HepG2 (cell line): ENCODE measurements at regions not wholly inside any gene's neighbourhood (a gene's known extent, or its start where the extent isn't known, plus 50 kb on each side); places are given as distances from the start of the nearest gene placed in this dataset.

Experiments
- ATAC-seq: fragments of 200-7000 bp; cut with Tn5 transposase; 3 replicates; pipeline ENCODE4 v1.9.1; 2020; ENCODE audit warnings: mild to moderate bottlenecking, moderate library complexity
- BruUV-seq: library from RNA; stranded (reverse); fragments of 400-500 nt; replicated peaks from 2 replicates; lab custom pipeline; 2021; lab: Mats Ljungman, UMichigan
- CTCF ChIA-PET: fragments of 300-600 bp; formaldehyde crosslinking; extraction: SDS; loops from one replicate; lab custom pipeline; 2021; ENCODE audit warnings: low total read pairs, inconsistent platforms, low intra/inter-chr PET ratio; lab: Yijun Ruan, JAX
- POLR2A ChIA-PET: fragments of 350-600 bp; sonication (Branson Sonifier 250); formaldehyde crosslinking; loops from one replicate; lab custom pipeline; 2020; ENCODE audit warnings: antibody characterized with exemption, inconsistent platforms; lab: Yijun Ruan, JAX
- DNase-seq: peaks from one replicate; pipeline ENCODE4 v3.0.0-alpha.2; 2015; ENCODE audit warnings: low spot score
- FAIRE-seq: peaks from 3 replicates; lab custom pipeline; 2011; peaks lifted over from hg19 to GRCh38; lab: Jason Lieb, UNC
- H2AFZ ChIP-seq: one replicate; pipeline ENCODE4 v1.6.1; 2011; ENCODE audit warnings: low read length, inconsistent platforms
- H3K27ac ChIP-seq: fragments of 300-600 bp; 3 replicates; pipeline ENCODE4 v1.8.0; 2011; ENCODE audit warnings: mixed run types, mild to moderate bottlenecking, mixed read lengths, low read length, inconsistent platforms; ENCODE audit not compliant: insufficient read depth; ENCODE audit errors: extremely low read length
- H3K27me3 ChIP-seq, 2 experiments: fragments of 200-600 bp in 1 of 2; 2 replicates in 1 of 2; 3 replicates in 1 of 2; pipeline versions ENCODE4 v1.6.0 to v1.8.0; 2011; ENCODE audit warnings: low read length in 2 of 2, mild to moderate bottlenecking in 2 of 2, moderate library complexity in 2 of 2, inconsistent platforms in 1 of 2; ENCODE audit not compliant: insufficient read depth in 2 of 2, control insufficient read depth in 1 of 2
- H3K36me3 ChIP-seq, 2 experiments: fragments of 200-600 bp in 1 of 2; replicated peaks in 1 of 2; 2 replicates in 1 of 2; 3 replicates in 1 of 2; pipeline versions ENCODE4 v1.5.1 to v1.8.0; 2011; ENCODE audit warnings: low read length in 2 of 2, inconsistent platforms in 1 of 2; ENCODE audit not compliant: insufficient read depth in 2 of 2, control insufficient read depth in 1 of 2
- H3K4me1 ChIP-seq: 2 replicates; pipeline ENCODE4 v1.5.1; 2012; ENCODE audit warnings: low read length, inconsistent platforms; ENCODE audit not compliant: insufficient read depth
- H3K4me2 ChIP-seq: 2 replicates; pipeline ENCODE4 v1.6.0; 2011; ENCODE audit warnings: low read depth, low read length, inconsistent platforms
- H3K4me3 ChIP-seq, 3 experiments: fragments of 200-600 bp in 1 of 3; sonication (generic), shearing (Covaris generic) in 1 of 3; replicated peaks in 1 of 3; 2 replicates each; pipeline ENCODE4 v1.5.1; 2011 to 2016; ENCODE audit warnings: low read length in 3 of 3, inconsistent platforms in 2 of 3, low read depth in 2 of 3, mild to moderate bottlenecking in 2 of 3, control low read depth in 1 of 3, mixed read lengths in 1 of 3; ENCODE audit not compliant: insufficient read depth in 1 of 3
- H3K79me2 ChIP-seq: one replicate; pipeline ENCODE4 v1.6.1; 2011; ENCODE audit warnings: low read length, inconsistent platforms; ENCODE audit not compliant: insufficient read depth
- H3K9ac ChIP-seq: 2 replicates; pipeline ENCODE4 v1.6.0; 2011; ENCODE audit warnings: mild to moderate bottlenecking, low read depth, low read length, inconsistent platforms; ENCODE audit not compliant: insufficient read depth
- H3K9me3 ChIP-seq: 2 replicates; pipeline ENCODE4 v1.5.1; 2012; ENCODE audit warnings: mild to moderate bottlenecking, low read length
- H4K20me1 ChIP-seq: 2 replicates; pipeline ENCODE4 v1.6.0; 2011; ENCODE audit warnings: inconsistent platforms, mild to moderate bottlenecking, low read length, moderate library complexity; ENCODE audit not compliant: insufficient read depth
- FOXC1 ChIP-seq: sonication (generic); formaldehyde crosslinking; IDR thresholded peaks from 2 replicates; pipeline ENCODE4 v1.8.0; 2022; ENCODE audit warnings: mild to moderate bottlenecking, missing genetic modification reagents, borderline replicate concordance
- KDM1A ChIP-seq: IDR thresholded peaks from 2 replicates; pipeline ENCODE4 v1.6.1; 2016; ENCODE audit warnings: missing compliant biosample characterization
- NCOR1 ChIP-seq: fragments of 200-600 bp; sonication (generic); IDR thresholded peaks from 2 replicates; pipeline ENCODE4 v1.7.0; 2017; ENCODE audit warnings: antibody characterized with exemption, low read length, borderline replicate concordance
- RFX1 ChIP-seq: fragments of 450-650 bp; IDR thresholded peaks from 2 replicates; pipeline ENCODE4 v1.6.1; 2017
- STAG1 ChIP-seq: sonication (generic); formaldehyde crosslinking; IDR thresholded peaks from 2 replicates; pipeline ENCODE4 v1.4.0; 2020; ENCODE audit warnings: missing genetic modification reagents
- ZBTB38 ChIP-seq: sonication (generic); formaldehyde crosslinking; IDR thresholded peaks from 2 replicates; pipeline ENCODE4 v1.5.1; 2020; ENCODE audit warnings: mild to moderate bottlenecking, missing genetic modification reagents
- ZNF891 ChIP-seq: sonication (generic); formaldehyde crosslinking; IDR thresholded peaks from 2 replicates; pipeline ENCODE4 v1.5.0; 2020; ENCODE audit warnings: mild to moderate bottlenecking, missing genetic modification reagents
- ZSCAN29 ChIP-seq: sonication (generic); formaldehyde crosslinking; conservative IDR thresholded peaks from 2 replicates; pipeline ENCODE4 v1.4.0; 2020; ENCODE audit warnings: mild to moderate bottlenecking, missing genetic modification reagents
- WGBS: methylation state at CpG from one replicate; pipeline ENCODE4 v1.1.6; 2017; ENCODE audit warnings: low lambda C conversion rate; 5-methylcytosine and 5-hydroxymethylcytosine counted together
- in situ Hi-C: cut with HindIII; loops from 2 replicates; pipeline ENCODE4 v1.10.0; 2017; ENCODE audit warnings: low pct_unique_long_range_greater_than_20kb; ENCODE audit not compliant: extremely low pct_ligation_motif_present
- intact Hi-C: fragments of 100-400 bp; cut with micrococcal nuclease; formaldehyde crosslinking; loops from one replicate; pipeline ENCODE4 v1.10.0; 2022; ENCODE audit not compliant: unreplicated experiment
- TF ChIP-seq, protein P1 (sequence below): sonication (generic); formaldehyde crosslinking; IDR thresholded peaks from 2 replicates; pipeline ENCODE4 v1.4.0; 2020; ENCODE audit warnings: missing genetic modification reagents
- TF ChIP-seq, protein P2 (sequence below): sonication (generic); formaldehyde crosslinking; IDR thresholded peaks from 2 replicates; pipeline ENCODE4 v1.5.0; 2020; ENCODE audit warnings: mild to moderate bottlenecking, missing genetic modification reagents, moderate library complexity
- TF ChIP-seq, protein P3 (sequence below): sonication (generic); formaldehyde crosslinking; IDR thresholded peaks from 2 replicates; pipeline ENCODE4 v1.4.0; 2020; ENCODE audit warnings: mild to moderate bottlenecking, missing genetic modification reagents

DNA sequence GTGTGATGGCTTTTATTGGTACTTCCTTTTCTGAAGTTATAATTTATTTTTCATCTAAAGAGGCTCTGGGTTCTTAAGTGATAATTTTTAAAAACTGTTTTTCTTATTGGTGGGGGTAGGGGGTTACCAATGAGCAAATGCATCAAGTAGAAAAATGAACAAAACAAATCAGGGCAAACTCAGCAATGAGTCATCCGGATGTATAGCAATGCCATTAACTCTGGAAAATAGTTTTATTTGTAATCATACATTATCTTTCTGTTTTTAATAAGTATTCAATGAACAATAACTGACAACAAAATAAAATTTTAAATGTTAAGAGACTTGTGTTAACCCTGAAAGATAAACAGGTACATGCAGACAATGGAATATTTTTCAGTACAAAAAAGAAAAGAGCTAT lies 67.6 kb downstream of the UFM1 start:
- no peak for DNase-seq
- no peak for FAIRE-seq
- Histone ChIP-seq H3K4me3 (no peak overlapping the region), H3K27me3 (no peaks in the 10 kb centered on the region), H3K4me2 (no peak overlapping the region), H2AFZ (no peak overlapping the region), H3K36me3 (no peaks in the 10 kb centered on the region), H3K9me3 (no peaks in the 10 kb centered on the region), H3K9ac (no peak overlapping the region), H3K27ac (no peak overlapping the region), H4K20me1 (no peaks in the 10 kb centered on the region), H3K79me2 (no peaks in the 10 kb centered on the region), H3K4me1 (no peaks in the 10 kb centered on the region)
- TF ChIP-seq ZBTB38, result no peak
- TF ChIP-seq FOXC1, result no peak
- ChIA-PET CTCF (no interaction called here), POLR2A (no interaction called here)
- ATAC-seq, result no peak
- intact Hi-C loops, result no loop called here
- BruUV-seq, result no TSS peak
- in situ Hi-C loops, result no loop called here
- WGBS, result 2% methylated on average over 1 of the region's 1 CpG

GRCh38 chr13:38417727-38418126 lies 68.1 kb downstream of the UFM1 start:
- H3K4me3 ChIP-seq, result no peak overlapping the region
- ATAC-seq, result peak; percentile 95
- in situ Hi-C loops, result no loop called here
- H3K4me1 ChIP-seq, result no peaks in the 10 kb centered on the region
- POLR2A ChIA-PET, result no interaction called here
- no peak for TF ChIP-seq KDM1A (CRISPR knock-in tag)
- TF ChIP-seq, protein P1, sequence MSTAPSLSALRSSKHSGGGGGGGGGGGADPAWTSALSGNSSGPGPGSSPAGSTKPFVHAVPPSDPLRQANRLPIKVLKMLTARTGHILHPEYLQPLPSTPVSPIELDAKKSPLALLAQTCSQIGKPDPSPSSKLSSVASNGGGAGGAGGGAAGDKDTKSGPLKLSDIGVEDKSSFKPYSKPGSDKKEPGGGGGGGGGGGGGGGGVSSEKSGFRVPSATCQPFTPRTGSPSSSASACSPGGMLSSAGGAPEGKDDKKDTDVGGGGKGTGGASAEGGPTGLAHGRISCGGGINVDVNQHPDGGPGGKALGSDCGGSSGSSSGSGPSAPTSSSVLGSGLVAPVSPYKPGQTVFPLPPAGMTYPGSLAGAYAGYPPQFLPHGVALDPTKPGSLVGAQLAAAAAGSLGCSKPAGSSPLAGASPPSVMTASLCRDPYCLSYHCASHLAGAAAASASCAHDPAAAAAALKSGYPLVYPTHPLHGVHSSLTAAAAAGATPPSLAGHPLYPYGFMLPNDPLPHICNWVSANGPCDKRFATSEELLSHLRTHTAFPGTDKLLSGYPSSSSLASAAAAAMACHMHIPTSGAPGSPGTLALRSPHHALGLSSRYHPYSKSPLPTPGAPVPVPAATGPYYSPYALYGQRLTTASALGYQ (CRISPR knock-in tag), result no peak
- TF ChIP-seq NCOR1, result no peak
- TF ChIP-seq STAG1 (CRISPR knock-in tag), result peak; percentile 35; the same call in 1 of the 2 replicates
- TF ChIP-seq ZNF891 (CRISPR knock-in tag), result no peak
- no peak for TF ChIP-seq RFX1
- TF ChIP-seq, protein P2, sequence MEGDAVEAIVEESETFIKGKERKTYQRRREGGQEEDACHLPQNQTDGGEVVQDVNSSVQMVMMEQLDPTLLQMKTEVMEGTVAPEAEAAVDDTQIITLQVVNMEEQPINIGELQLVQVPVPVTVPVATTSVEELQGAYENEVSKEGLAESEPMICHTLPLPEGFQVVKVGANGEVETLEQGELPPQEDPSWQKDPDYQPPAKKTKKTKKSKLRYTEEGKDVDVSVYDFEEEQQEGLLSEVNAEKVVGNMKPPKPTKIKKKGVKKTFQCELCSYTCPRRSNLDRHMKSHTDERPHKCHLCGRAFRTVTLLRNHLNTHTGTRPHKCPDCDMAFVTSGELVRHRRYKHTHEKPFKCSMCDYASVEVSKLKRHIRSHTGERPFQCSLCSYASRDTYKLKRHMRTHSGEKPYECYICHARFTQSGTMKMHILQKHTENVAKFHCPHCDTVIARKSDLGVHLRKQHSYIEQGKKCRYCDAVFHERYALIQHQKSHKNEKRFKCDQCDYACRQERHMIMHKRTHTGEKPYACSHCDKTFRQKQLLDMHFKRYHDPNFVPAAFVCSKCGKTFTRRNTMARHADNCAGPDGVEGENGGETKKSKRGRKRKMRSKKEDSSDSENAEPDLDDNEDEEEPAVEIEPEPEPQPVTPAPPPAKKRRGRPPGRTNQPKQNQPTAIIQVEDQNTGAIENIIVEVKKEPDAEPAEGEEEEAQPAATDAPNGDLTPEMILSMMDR (CRISPR knock-in tag), result peak; percentile 35
- TF ChIP-seq, protein P3, sequence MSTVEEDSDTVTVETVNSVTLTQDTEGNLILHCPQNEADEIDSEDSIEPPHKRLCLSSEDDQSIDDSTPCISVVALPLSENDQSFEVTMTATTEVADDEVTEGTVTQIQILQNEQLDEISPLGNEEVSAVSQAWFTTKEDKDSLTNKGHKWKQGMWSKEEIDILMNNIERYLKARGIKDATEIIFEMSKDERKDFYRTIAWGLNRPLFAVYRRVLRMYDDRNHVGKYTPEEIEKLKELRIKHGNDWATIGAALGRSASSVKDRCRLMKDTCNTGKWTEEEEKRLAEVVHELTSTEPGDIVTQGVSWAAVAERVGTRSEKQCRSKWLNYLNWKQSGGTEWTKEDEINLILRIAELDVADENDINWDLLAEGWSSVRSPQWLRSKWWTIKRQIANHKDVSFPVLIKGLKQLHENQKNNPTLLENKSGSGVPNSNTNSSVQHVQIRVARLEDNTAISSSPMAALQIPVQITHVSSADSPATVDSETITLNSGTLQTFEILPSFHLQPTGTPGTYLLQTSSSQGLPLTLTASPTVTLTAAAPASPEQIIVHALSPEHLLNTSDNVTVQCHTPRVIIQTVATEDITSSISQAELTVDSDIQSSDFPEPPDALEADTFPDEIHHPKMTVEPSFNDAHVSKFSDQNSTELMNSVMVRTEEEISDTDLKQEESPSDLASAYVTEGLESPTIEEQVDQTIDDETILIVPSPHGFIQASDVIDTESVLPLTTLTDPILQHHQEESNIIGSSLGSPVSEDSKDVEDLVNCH (CRISPR knock-in tag), result no peak
- no peak for TF ChIP-seq ZSCAN29
- no peaks in the 10 kb centered on the region for H3K79me2 ChIP-seq
- no peaks in the 10 kb centered on the region for H3K36me3 ChIP-seq
- intact Hi-C loops, result no loop called here
- CTCF ChIA-PET, result no interaction called here
- H3K27ac ChIP-seq, result no peak overlapping the region
- H3K9ac ChIP-seq, result no peak overlapping the region
- peak; percentile 8 for DNase-seq
- no peak overlapping the region for H3K4me2 ChIP-seq
- H3K27me3 ChIP-seq, result no peaks in the 10 kb centered on the region
- H4K20me1 ChIP-seq, result no peaks in the 10 kb centered on the region
- H3K9me3 ChIP-seq, result no peaks in the 10 kb centered on the region
- WGBS, result 54% methylated on average over 2 of the region's 2 CpGs
- FAIRE-seq, result no peak
- BruUV-seq, result no TSS peak
- no peak overlapping the region for H2AFZ ChIP-seq
